H9 (cell line): ENCODE measurements at regions not wholly inside any gene's neighbourhood (a gene's known extent, or its start where the extent isn't known, plus 50 kb on each side); places are given as distances from the start of the nearest gene placed in this dataset.

Experiments used
- DNase-seq: peaks from one replicate; pipeline ENCODE4 v3.0.0-alpha.2; 2017
- H2AFZ ChIP-seq: one replicate; pipeline ENCODE4 v1.6.1; 2013; ENCODE audit warnings: mild to moderate bottlenecking, low read length, control low read depth, moderate library complexity
- H2AK5ac ChIP-seq: 2 replicates; pipeline ENCODE4 v1.6.1; 2013; ENCODE audit warnings: low read length, control low read depth, mixed read lengths; ENCODE audit not compliant: insufficient read length
- H2BK120ac ChIP-seq: one replicate; pipeline ENCODE4 v1.6.1; 2013; ENCODE audit warnings: low read depth, mild to moderate bottlenecking, low read length, control low read depth, inconsistent platforms; ENCODE audit not compliant: poor library complexity, severe bottlenecking
- H2BK12ac ChIP-seq: 2 replicates; pipeline ENCODE4 v1.6.1; 2013; ENCODE audit warnings: low read length, control low read depth, mixed read lengths, low read depth; ENCODE audit not compliant: insufficient read length
- H2BK15ac ChIP-seq: 2 replicates; pipeline ENCODE4 v1.6.1; 2013; ENCODE audit warnings: low read depth, low read length, control low read depth
- H2BK20ac ChIP-seq: one replicate; pipeline ENCODE4 v1.6.1; 2013; ENCODE audit warnings: low read depth, mild to moderate bottlenecking, low read length, control low read depth, inconsistent platforms; ENCODE audit not compliant: poor library complexity, severe bottlenecking
- H2BK5ac ChIP-seq: 2 replicates; pipeline ENCODE4 v1.6.1; 2013; ENCODE audit warnings: low read length, control low read depth, mixed read lengths; ENCODE audit not compliant: insufficient read length
- H3K14ac ChIP-seq: 2 replicates; pipeline ENCODE4 v1.6.1; 2013; ENCODE audit warnings: low read length, control low read depth; ENCODE audit not compliant: insufficient read depth
- H3K18ac ChIP-seq: 2 replicates; pipeline ENCODE4 v1.6.1; 2013; ENCODE audit warnings: low read depth, mild to moderate bottlenecking, mixed read lengths, low read length, control low read depth; ENCODE audit not compliant: insufficient read length
- H3K23ac ChIP-seq: 2 replicates; pipeline ENCODE4 v1.6.1; 2013; ENCODE audit warnings: low read length, control low read depth, mixed read lengths, low read depth; ENCODE audit not compliant: insufficient read length
- H3K23me2 ChIP-seq: 2 replicates; pipeline ENCODE4 v1.6.1; 2013; ENCODE audit warnings: low read depth, mild to moderate bottlenecking, mixed read lengths, low read length, control low read depth; ENCODE audit not compliant: insufficient read length, poor library complexity, severe bottlenecking
- H3K27ac ChIP-seq: 2 replicates; pipeline ENCODE4 v1.5.1; 2013; ENCODE audit warnings: low read length, control low read depth, mixed read lengths, low read depth; ENCODE audit not compliant: insufficient read length
- H3K27me3 ChIP-seq: 2 replicates; pipeline ENCODE4 v1.6.1; 2013; ENCODE audit warnings: low read length, control low read depth, inconsistent platforms; ENCODE audit not compliant: insufficient read depth
- H3K4ac ChIP-seq: 2 replicates; pipeline ENCODE4 v1.6.1; 2013; ENCODE audit warnings: low read depth, mild to moderate bottlenecking, control low read depth, inconsistent platforms, low read length, moderate library complexity
- H3K4me1 ChIP-seq: 2 replicates; pipeline ENCODE4 v1.6.1; 2013; ENCODE audit warnings: low read length, control low read depth, inconsistent platforms; ENCODE audit not compliant: insufficient read depth
- H3K4me2 ChIP-seq: 2 replicates; pipeline ENCODE4 v1.6.1; 2013; ENCODE audit warnings: low read length, control low read depth, mixed read lengths; ENCODE audit not compliant: insufficient read length, insufficient read depth
- H3K56ac ChIP-seq: 2 replicates; pipeline ENCODE4 v1.6.1; 2013; ENCODE audit warnings: low read depth, mild to moderate bottlenecking, mixed read lengths, low read length, control low read depth; ENCODE audit not compliant: insufficient read length
- H3K79me1 ChIP-seq: 2 replicates; pipeline ENCODE4 v1.6.1; 2013; ENCODE audit warnings: low read depth, mild to moderate bottlenecking, moderate library complexity, low read length, control low read depth, inconsistent platforms; ENCODE audit not compliant: insufficient read depth, poor library complexity, severe bottlenecking
- H3K79me2 ChIP-seq: 2 replicates; pipeline ENCODE4 v1.6.1; 2013; ENCODE audit warnings: low read length, control low read depth, inconsistent platforms; ENCODE audit not compliant: insufficient read depth
- H3K9ac ChIP-seq: 2 replicates; pipeline ENCODE4 v1.6.1; 2013; ENCODE audit warnings: low read length, control low read depth, mixed read lengths; ENCODE audit not compliant: insufficient read length; ENCODE audit errors: extremely low read depth
- H3K9me3 ChIP-seq: one replicate; pipeline ENCODE4 v1.6.1; 2013; ENCODE audit warnings: low read depth, low read length, inconsistent platforms; ENCODE audit not compliant: control insufficient read depth
- H3T11ph ChIP-seq: one replicate; pipeline ENCODE4 v1.6.1; 2013; ENCODE audit warnings: mild to moderate bottlenecking, low read length, control low read depth, inconsistent platforms
- H4K20me1 ChIP-seq: one replicate; pipeline ENCODE4 v1.6.1; 2013; ENCODE audit not compliant: control insufficient read depth, insufficient read length, insufficient read depth
- H4K5ac ChIP-seq: 2 replicates; pipeline ENCODE4 v1.6.1; 2013; ENCODE audit warnings: low read depth, mild to moderate bottlenecking, mixed read lengths, low read length, control low read depth; ENCODE audit not compliant: insufficient read length
- H4K8ac ChIP-seq: replicated peaks from 2 replicates; pipeline ENCODE4 v1.6.1; 2013; ENCODE audit warnings: low read length, control low read depth, mixed read lengths, low read depth; ENCODE audit not compliant: insufficient read length
- H4K91ac ChIP-seq: 2 replicates; pipeline ENCODE4 v1.6.1; 2013; ENCODE audit warnings: low read depth, mild to moderate bottlenecking, moderate library complexity, mixed read lengths, low read length, control low read depth; ENCODE audit not compliant: insufficient read length
- H3K27ac Mint-ChIP-seq, 3 experiments: 2 replicates in 2 of 3; 3 replicates in 1 of 3; pipeline ENCODE4 v1.8.0; 2020 to 2021; ENCODE audit warnings: mixed read lengths in 3 of 3, mild to moderate bottlenecking in 1 of 3, moderate library complexity in 1 of 3
- H3K27me3 Mint-ChIP-seq: 2 replicates; pipeline ENCODE4 v1.8.0; 2021; ENCODE audit warnings: low read depth, mild to moderate bottlenecking, moderate library complexity, mixed read lengths
- H3K36me3 Mint-ChIP-seq, 3 experiments: 2 replicates in 2 of 3; 3 replicates in 1 of 3; pipeline ENCODE4 v1.8.0; 2020 to 2021; ENCODE audit warnings: low read depth in 3 of 3, mixed read lengths in 3 of 3; ENCODE audit not compliant: insufficient read depth in 1 of 3
- H3K4me1 Mint-ChIP-seq, 2 experiments: 2 replicates each; pipeline ENCODE4 v1.8.0; 2020; ENCODE audit warnings: mixed read lengths in 2 of 2
- H3K4me3 Mint-ChIP-seq, 2 experiments: 2 replicates in 1 of 2; 3 replicates in 1 of 2; pipeline ENCODE4 v1.8.0; 2020 to 2021; ENCODE audit warnings: mild to moderate bottlenecking in 2 of 2, mixed read lengths in 2 of 2, moderate library complexity in 1 of 2
- H3K9me3 Mint-ChIP-seq, 2 experiments: 2 replicates in 1 of 2; 3 replicates in 1 of 2; pipeline ENCODE4 v1.8.0; 2020; ENCODE audit warnings: mild to moderate bottlenecking in 2 of 2, mixed read lengths in 2 of 2, moderate library complexity in 1 of 2
- WGBS: extraction: QIAGEN DNeasy Blood & Tissue Kit; methylation state at CpG from one replicate; pipeline ENCODE4 v1.1.7; 2013; ENCODE audit warnings: missing lambda C conversion rate, low lambda C conversion rate, mixed read lengths; ENCODE audit not compliant: insufficient read length; ENCODE audit errors: extremely low coverage; 5-methylcytosine and 5-hydroxymethylcytosine counted together
- TF ChIP-seq, protein P1 (sequence below): fragments of 200-600 bp; sonication (generic); conservative IDR thresholded peaks from 3 replicates; pipeline ENCODE4 v1.8.0; 2021; ENCODE audit warnings: antibody characterized with exemption, mild to moderate bottlenecking

DNA sequence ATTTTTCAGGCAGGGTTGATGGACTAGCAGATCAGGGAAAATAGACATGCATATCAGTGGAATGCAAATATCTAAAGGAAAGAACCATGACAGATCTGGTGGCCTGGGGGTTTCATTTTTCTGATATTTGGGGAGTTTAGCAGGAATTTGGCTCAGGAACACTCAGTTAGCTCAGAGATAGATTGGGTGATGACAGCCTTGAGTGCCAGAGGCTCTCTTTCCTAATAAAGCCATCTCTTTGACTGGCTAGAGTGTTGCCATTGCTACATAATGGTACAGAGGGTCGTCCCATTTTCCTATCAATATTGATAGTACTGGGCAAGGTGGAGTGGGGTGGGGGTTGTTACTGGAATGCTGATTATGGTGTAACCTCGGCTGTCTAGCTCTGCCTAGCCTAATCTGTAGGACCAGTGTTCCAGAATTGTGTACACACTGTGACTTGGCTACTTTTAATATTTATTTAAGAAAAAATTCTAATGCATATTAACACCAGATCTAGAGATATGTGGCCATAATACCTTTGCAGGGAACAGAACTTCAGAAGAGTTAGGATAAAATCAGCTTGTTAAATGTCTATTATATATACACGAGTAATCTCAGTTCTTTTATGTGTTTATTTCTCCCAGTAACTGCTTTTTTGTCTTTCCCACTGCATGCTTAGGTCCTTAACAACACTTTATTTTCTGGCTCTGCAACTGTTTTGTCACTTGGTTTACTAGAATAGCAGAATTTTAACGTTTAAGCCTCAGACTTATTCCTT lies 145.0 kb upstream of the SPOCK3 start:
- H2BK12ac ChIP-seq: no peak overlapping the region
- H2BK20ac ChIP-seq: no peak overlapping the region
- Mint-ChIP-seq H3K27me3 (peaks cover 4% of the 10 kb centered on the region; the same call in 1 of the 2 replicates), H3K4me3 (no peak overlapping the region), H3K9me3 (no peaks in the 10 kb centered on the region), H3K27ac (no peak overlapping the region), H3K36me3 (no peaks in the 10 kb centered on the region; a peak in 1 of 7 replicates), H3K4me1 (no peaks in the 10 kb centered on the region)
- no peak overlapping the region for H4K8ac ChIP-seq
- no peak overlapping the region for H2BK120ac ChIP-seq
- no peak overlapping the region for H4K91ac ChIP-seq
- no peak overlapping the region for H3K4ac ChIP-seq
- no peak overlapping the region for H2AK5ac ChIP-seq
- no peak overlapping the region for H3K14ac ChIP-seq
- H3K56ac ChIP-seq: no peak overlapping the region
- WGBS: no CpG with 5 or more reads among the region's 4 CpGs
- H3K27ac ChIP-seq: no peak overlapping the region
- H3K27me3 ChIP-seq: no peaks in the 10 kb centered on the region
- H2BK15ac ChIP-seq: no peak overlapping the region
- H3T11ph ChIP-seq: no peak overlapping the region
- H3K18ac ChIP-seq: no peak overlapping the region
- H3K79me1 ChIP-seq: no peaks in the 10 kb centered on the region
- H3K23me2 ChIP-seq: no peaks in the 10 kb centered on the region
- H3K4me1 ChIP-seq: no peaks in the 10 kb centered on the region
- H4K5ac ChIP-seq: no peak overlapping the region
- TF ChIP-seq, protein P1, sequence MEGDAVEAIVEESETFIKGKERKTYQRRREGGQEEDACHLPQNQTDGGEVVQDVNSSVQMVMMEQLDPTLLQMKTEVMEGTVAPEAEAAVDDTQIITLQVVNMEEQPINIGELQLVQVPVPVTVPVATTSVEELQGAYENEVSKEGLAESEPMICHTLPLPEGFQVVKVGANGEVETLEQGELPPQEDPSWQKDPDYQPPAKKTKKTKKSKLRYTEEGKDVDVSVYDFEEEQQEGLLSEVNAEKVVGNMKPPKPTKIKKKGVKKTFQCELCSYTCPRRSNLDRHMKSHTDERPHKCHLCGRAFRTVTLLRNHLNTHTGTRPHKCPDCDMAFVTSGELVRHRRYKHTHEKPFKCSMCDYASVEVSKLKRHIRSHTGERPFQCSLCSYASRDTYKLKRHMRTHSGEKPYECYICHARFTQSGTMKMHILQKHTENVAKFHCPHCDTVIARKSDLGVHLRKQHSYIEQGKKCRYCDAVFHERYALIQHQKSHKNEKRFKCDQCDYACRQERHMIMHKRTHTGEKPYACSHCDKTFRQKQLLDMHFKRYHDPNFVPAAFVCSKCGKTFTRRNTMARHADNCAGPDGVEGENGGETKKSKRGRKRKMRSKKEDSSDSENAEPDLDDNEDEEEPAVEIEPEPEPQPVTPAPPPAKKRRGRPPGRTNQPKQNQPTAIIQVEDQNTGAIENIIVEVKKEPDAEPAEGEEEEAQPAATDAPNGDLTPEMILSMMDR: no peak
- H3K9me3 ChIP-seq: no peaks in the 10 kb centered on the region
- no peak overlapping the region for H2AFZ ChIP-seq
- H3K4me2 ChIP-seq: no peak overlapping the region
- no peaks in the 10 kb centered on the region for H4K20me1 ChIP-seq
- H3K9ac ChIP-seq: no peak overlapping the region
- H3K79me2 ChIP-seq: no peaks in the 10 kb centered on the region
- DNase-seq: no peak
- H2BK5ac ChIP-seq: no peak overlapping the region
- H3K23ac ChIP-seq: no peak overlapping the region
